Natural killer cell (primary cell): ENCODE measurements at regions not wholly inside any gene's neighbourhood (a gene's known extent, or its start where the extent isn't known, plus 50 kb on each side); places are given as distances from the start of the nearest gene placed in this dataset.

Experiments used
- ATAC-seq, 3 donors: fragments of 150-1000 bp in 2 of 3; fragments of 200-7000 bp in 1 of 3; cut with Tn5 transposase; 1 replicate in 1 of 3; 2 replicates in 2 of 3; pipeline ENCODE4 v1.10.0; 2021; ENCODE audit warnings: mild to moderate bottlenecking in 2 of 3, moderate library complexity in 2 of 3
- DNase-seq, 2 donors: peaks; one replicate each; pipeline versions ENCODE4 v3.0.0 to v3.0.0-alpha.2; 2013 to 2021; ENCODE audit warnings: mixed read lengths in 1 of 2
- H3K27ac ChIP-seq: one replicate; pipeline ENCODE4 v1.5.1; 2013; ENCODE audit warnings: mild to moderate bottlenecking, low read length
- H3K27me3 ChIP-seq: one replicate; pipeline ENCODE4 v1.6.1; 2013; ENCODE audit warnings: low read length; ENCODE audit not compliant: control insufficient read depth, insufficient read depth
- H3K36me3 ChIP-seq: one replicate; pipeline ENCODE4 v1.6.1; 2013; ENCODE audit warnings: low read length; ENCODE audit not compliant: control insufficient read depth, insufficient read depth
- H3K4me1 ChIP-seq: one replicate; pipeline ENCODE4 v1.6.1; 2013; ENCODE audit warnings: low read length; ENCODE audit not compliant: control insufficient read depth, insufficient read depth
- H3K4me3 ChIP-seq: one replicate; pipeline ENCODE4 v1.5.1; 2013; ENCODE audit warnings: low read length
- H3K9me3 ChIP-seq: one replicate; pipeline ENCODE4 v1.6.1; 2013; ENCODE audit warnings: low read length; ENCODE audit not compliant: control insufficient read depth, insufficient read depth
- H3K27ac Mint-ChIP-seq, 2 donors: one replicate each; pipeline ENCODE4 v1.8.0; 2022; ENCODE audit warnings: mild to moderate bottlenecking in 2 of 2, mixed read lengths in 2 of 2, moderate library complexity in 1 of 2
- H3K27me3 Mint-ChIP-seq, 2 donors: one replicate each; pipeline ENCODE4 v1.8.0; 2022; ENCODE audit warnings: low read depth in 2 of 2, mixed read lengths in 2 of 2
- H3K36me3 Mint-ChIP-seq: one replicate; pipeline ENCODE4 v1.8.0; 2022; ENCODE audit warnings: mixed read lengths
- H3K4me1 Mint-ChIP-seq, 2 donors: one replicate each; pipeline ENCODE4 v1.8.0; 2022; ENCODE audit warnings: mixed read lengths in 2 of 2
- H3K4me3 Mint-ChIP-seq: one replicate; pipeline ENCODE4 v1.8.0; 2022; ENCODE audit warnings: mild to moderate bottlenecking, moderate library complexity, mixed read lengths
- H3K9me3 Mint-ChIP-seq, 2 donors: one replicate each; pipeline ENCODE4 v1.8.0; 2022; ENCODE audit warnings: mixed read lengths in 2 of 2
- CTCF ChIP-seq: fragments of 200-600 bp; IDR thresholded peaks from one replicate; pipeline ENCODE4 v1.8.0; 2022; ENCODE audit warnings: antibody characterized with exemption
- WGBS: methylation state at CpG from one replicate; pipeline ENCODE4 v1.1.7; 2013; ENCODE audit warnings: missing lambda C conversion rate; ENCODE audit not compliant: insufficient coverage; 5-methylcytosine and 5-hydroxymethylcytosine counted together
- intact Hi-C: fragments of 100-400 bp; cut with micrococcal nuclease; formaldehyde crosslinking; loops from one replicate; pipeline ENCODE4 v1.14.2; 2022

DNA sequence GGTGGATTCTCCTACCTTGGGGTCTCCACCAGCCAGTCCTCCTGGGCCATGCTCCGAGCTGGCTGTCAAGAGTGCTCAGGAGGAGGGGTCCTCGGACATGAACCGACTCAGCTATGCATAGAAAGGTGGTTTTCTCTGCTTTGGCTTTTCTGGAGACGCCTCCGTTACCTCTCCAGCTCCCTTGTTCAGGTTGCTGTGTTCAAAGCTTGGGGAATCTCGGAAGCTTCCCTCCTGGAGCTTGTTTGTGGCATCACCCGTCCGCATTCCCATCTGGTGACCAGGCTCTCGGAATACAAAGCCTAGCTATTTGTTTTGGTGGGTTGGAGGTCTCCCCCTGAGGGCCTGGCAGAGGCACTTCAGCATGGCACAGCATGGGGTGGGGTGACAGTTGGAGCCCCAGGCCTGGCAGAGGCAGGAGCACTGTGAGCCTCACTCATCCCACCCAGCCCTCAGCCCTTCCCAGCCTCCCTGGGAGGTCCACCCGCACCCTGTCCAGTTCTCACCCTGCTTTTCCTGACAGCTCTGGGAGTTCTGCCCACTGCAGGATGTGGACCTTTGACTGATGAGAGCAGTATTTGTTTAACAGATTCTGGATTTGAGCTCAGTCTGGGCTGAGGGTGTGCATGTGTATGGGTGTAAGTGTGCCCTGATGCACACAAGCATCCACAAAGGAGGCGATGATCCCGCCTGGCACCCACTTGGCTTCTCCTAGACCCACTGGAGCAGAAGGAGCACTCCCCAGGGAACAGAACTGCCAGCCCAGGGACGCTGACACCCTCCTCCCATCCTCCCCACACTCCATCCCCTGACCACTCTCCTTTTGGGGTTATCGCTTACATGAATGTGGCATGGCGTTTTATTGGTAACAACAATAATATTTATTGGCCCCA is 107.3 kb upstream of the HS6ST1 start:
- Mint-ChIP-seq H3K9me3 (peaks cover 0 to 3% of the 10 kb centered on the region in 2 donors), H3K27ac (no peak overlapping the region), H3K27me3 (peaks cover 15 to 22% of the 10 kb centered on the region in 2 donors), H3K4me1 (no peaks in the 10 kb centered on the region), H3K36me3 (peaks cover 7% of the 10 kb centered on the region), H3K4me3 (no peak overlapping the region)
- Histone ChIP-seq H3K27ac (no peak overlapping the region), H3K4me1 (no peaks in the 10 kb centered on the region), H3K9me3 (no peaks in the 10 kb centered on the region), H3K36me3 (no peaks in the 10 kb centered on the region), H3K4me3 (no peak overlapping the region), H3K27me3 (no peaks in the 10 kb centered on the region)
- ATAC-seq: peak in 1 of 3 donors; percentile 6
- TF ChIP-seq CTCF: no peak
- no peak for DNase-seq
- intact Hi-C loops: no loop called here
- WGBS: 82% methylated on average over 15 of the region's 15 CpGs

GRCh38 chr2:128427413-128427755 is 108.7 kb upstream of the HS6ST1 start:
- Histone ChIP-seq H3K27me3 (no peaks in the 10 kb centered on the region), H3K27ac (no peak overlapping the region), H3K36me3 (no peaks in the 10 kb centered on the region), H3K4me3 (no peak overlapping the region), H3K9me3 (no peaks in the 10 kb centered on the region), H3K4me1 (no peaks in the 10 kb centered on the region)
- ATAC-seq: no peak
- TF ChIP-seq CTCF: no peak
- Mint-ChIP-seq H3K4me1 (no peaks in the 10 kb centered on the region), H3K36me3 (peaks cover 7% of the 10 kb centered on the region), H3K4me3 (no peak overlapping the region), H3K27me3 (peaks cover 19 to 36% of the 10 kb centered on the region in 2 donors), H3K9me3 (peaks cover 0 to 3% of the 10 kb centered on the region in 2 donors), H3K27ac (no peak overlapping the region)
- DNase-seq: no peak
- 83% methylated on average over 5 of the region's 5 CpGs for WGBS
- intact Hi-C loops: no loop called here

DNA sequence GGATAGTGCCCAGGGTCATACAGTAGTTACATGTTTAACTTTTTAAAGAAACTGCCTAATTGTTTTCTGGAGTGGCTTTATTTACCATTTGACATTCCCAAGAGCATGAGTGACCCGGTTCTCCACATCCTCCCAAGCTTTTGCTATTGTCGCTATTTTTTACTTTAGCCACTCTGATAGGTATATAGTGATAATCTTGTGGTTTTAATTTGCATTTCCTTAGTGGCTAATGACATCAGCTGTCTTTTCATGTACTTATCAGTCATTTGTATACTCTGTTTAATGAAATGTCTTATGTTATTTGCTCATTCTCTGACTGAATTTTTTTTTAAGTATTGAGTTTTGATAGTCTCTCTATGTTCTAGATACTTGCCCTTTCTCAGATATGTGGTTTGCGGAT is 109.7 kb upstream of the HS6ST1 start:
- H3K36me3 ChIP-seq: no peaks in the 10 kb centered on the region
- Mint-ChIP-seq H3K9me3 (peaks cover 0 to 3% of the 10 kb centered on the region in 2 donors), H3K36me3 (peaks cover 7% of the 10 kb centered on the region), H3K27ac (no peak overlapping the region), H3K27me3 (peaks cover 22 to 41% of the 10 kb centered on the region in 2 donors), H3K4me3 (no peak overlapping the region), H3K4me1 (no peaks in the 10 kb centered on the region)
- intact Hi-C loops: no loop called here
- ATAC-seq: no peak
- H3K9me3 ChIP-seq: no peaks in the 10 kb centered on the region
- H3K4me3 ChIP-seq: no peak overlapping the region
- WGBS: 80% methylated on average over 1 of the region's 3 CpGs
- H3K27ac ChIP-seq: no peak overlapping the region
- no peak for TF ChIP-seq CTCF
- no peak for DNase-seq
- no peaks in the 10 kb centered on the region for H3K27me3 ChIP-seq
- no peaks in the 10 kb centered on the region for H3K4me1 ChIP-seq

DNA sequence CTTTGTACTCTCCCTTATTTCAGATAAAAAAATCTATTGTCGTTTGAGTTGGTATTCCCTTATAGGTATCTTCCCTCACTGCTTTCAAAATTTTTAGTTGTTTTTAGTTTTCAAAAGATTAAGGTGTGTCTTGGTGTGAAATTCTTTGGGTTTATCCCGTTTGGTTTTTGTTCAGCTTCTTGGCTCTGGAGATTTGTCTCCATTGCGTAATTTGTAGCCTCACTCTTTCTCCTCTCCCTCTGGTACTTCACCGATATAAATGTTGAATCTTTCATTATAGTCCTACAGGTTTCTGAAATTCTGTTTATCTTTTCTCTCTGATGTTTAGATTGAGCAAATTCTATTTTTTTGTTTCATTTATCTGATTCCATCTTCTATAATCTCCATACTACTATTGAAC is 113.8 kb upstream of the HS6ST1 start:
- ATAC-seq (no peak), DNase-seq (no peak)
- no peak overlapping the region for H3K4me3 ChIP-seq
- TF ChIP-seq CTCF: no peak
- H3K9me3 ChIP-seq: no peaks in the 10 kb centered on the region
- no peaks in the 10 kb centered on the region for H3K27me3 ChIP-seq
- H3K27ac ChIP-seq: no peak overlapping the region
- intact Hi-C loops: no loop called here
- Mint-ChIP-seq H3K27ac (no peak overlapping the region), H3K4me3 (no peak overlapping the region), H3K4me1 (no peaks in the 10 kb centered on the region), H3K36me3 (peaks cover 7% of the 10 kb centered on the region), H3K27me3 (peaks cover 25 to 47% of the 10 kb centered on the region in 2 donors), H3K9me3 (peaks cover 0 to 3% of the 10 kb centered on the region in 2 donors)
- 40% methylated on average over 1 of the region's 4 CpGs for WGBS
- H3K36me3 ChIP-seq: no peaks in the 10 kb centered on the region
- H3K4me1 ChIP-seq: no peaks in the 10 kb centered on the region
